IPS-20b (cell line): ENCODE measurements at regions not wholly inside any gene's neighbourhood (a gene's known extent, or its start where the extent isn't known, plus 50 kb on each side); places are given as distances from the start of the nearest gene placed in this dataset.

ENCODE experiments used
- H3K27ac ChIP-seq: one replicate; pipeline ENCODE4 v1.5.1; 2013; ENCODE audit warnings: low read length
- H3K27me3 ChIP-seq: 2 replicates; pipeline ENCODE4 v1.6.1; 2013; ENCODE audit warnings: mild to moderate bottlenecking, low read length, inconsistent platforms; ENCODE audit not compliant: insufficient read depth
- H3K36me3 ChIP-seq: 2 replicates; pipeline ENCODE4 v1.6.1; 2013; ENCODE audit warnings: low read depth, mild to moderate bottlenecking, inconsistent platforms, low read length, moderate library complexity; ENCODE audit not compliant: insufficient read depth
- H3K4me1 ChIP-seq: 2 replicates; pipeline ENCODE4 v1.6.1; 2013; ENCODE audit warnings: mild to moderate bottlenecking, control low read depth, inconsistent platforms, low read length, moderate library complexity; ENCODE audit not compliant: insufficient read depth
- H3K4me3 ChIP-seq: 2 replicates; pipeline ENCODE4 v1.5.1; 2013; ENCODE audit warnings: mild to moderate bottlenecking, low read length, inconsistent platforms
- H3K9ac ChIP-seq: 2 replicates; pipeline ENCODE4 v1.6.1; 2013; ENCODE audit warnings: low read depth, mild to moderate bottlenecking, inconsistent platforms, low read length, moderate library complexity
- H3K9me3 ChIP-seq: 2 replicates; pipeline ENCODE4 v1.6.1; 2013; ENCODE audit warnings: mild to moderate bottlenecking, low read depth, low read length, inconsistent platforms; ENCODE audit not compliant: insufficient read depth

DNA sequence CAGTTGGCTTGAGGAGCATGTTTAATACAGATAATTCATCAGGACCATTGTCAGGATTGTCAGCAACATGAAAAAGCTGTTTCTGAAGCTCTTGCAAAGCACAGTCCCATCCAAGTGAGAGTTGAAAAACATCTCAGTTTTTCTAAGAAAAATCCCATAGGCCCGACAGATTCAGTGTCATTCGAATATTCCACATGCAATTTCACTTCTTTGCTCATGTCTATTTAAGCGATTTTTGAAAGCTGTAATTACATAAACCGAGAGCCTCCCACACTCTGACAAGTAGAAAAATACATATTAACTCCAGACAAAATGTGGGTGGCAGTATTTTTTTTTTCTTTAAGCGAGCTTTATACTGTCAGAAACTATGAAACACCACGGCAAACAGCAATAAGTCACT lies 134.7 kb upstream of the GALNT5 start:
- no peaks in the 10 kb centered on the region for H3K4me1 ChIP-seq
- H3K9ac ChIP-seq = no peak overlapping the region
- no peaks in the 10 kb centered on the region for H3K9me3 ChIP-seq
- H3K4me3 ChIP-seq = no peak overlapping the region
- H3K27ac ChIP-seq = no peak overlapping the region
- H3K27me3 ChIP-seq = no peaks in the 10 kb centered on the region
- no peaks in the 10 kb centered on the region for H3K36me3 ChIP-seq

DNA sequence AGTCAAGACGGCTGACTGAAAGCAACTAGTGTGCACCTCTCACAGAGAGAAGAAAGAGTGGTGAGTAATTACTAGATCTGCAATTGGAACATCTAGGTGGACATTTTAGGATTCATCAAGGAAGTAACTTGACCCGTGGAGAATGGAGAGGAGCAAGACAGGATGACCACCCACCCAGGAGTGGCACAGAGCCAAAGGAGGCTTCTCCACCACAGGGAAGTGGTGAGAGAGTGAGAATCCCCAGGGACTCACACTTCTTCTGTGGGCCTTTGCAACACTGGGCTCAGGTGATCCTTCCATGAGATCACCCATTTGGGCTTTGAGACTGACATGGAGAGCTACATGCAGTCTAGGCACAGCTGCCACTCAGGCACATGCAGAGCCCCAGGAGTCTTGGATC lies 132.8 kb upstream of the GALNT5 start:
- Histone ChIP-seq H3K27me3 (no peaks in the 10 kb centered on the region), H3K4me1 (no peaks in the 10 kb centered on the region), H3K9ac (no peak overlapping the region), H3K9me3 (no peaks in the 10 kb centered on the region), H3K4me3 (no peak overlapping the region), H3K27ac (no peak overlapping the region), H3K36me3 (no peaks in the 10 kb centered on the region)

DNA sequence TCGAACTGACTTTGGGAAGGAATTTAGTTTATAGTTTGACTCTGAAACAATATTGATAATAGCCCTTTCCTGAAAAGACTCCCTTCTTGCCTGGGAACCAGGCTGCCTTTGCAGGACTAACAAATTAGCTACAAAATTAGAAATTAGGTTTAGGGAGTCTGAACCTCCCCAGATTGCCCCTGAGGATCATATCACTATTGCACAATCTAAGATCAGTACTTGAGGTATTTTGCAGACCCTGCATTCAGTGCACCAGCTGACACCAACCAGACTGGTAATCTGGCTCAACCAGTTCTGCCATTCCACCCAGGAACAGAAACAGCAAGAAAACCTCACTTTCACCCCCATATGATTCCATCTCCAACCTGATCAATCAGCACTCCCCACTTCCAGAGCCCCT lies 131.8 kb upstream of the GALNT5 start:
- H3K27ac ChIP-seq = no peak overlapping the region
- no peaks in the 10 kb centered on the region for H3K4me1 ChIP-seq
- no peaks in the 10 kb centered on the region for H3K27me3 ChIP-seq
- no peaks in the 10 kb centered on the region for H3K36me3 ChIP-seq
- H3K4me3 ChIP-seq = no peak overlapping the region
- no peak overlapping the region for H3K9ac ChIP-seq
- H3K9me3 ChIP-seq = no peaks in the 10 kb centered on the region

DNA sequence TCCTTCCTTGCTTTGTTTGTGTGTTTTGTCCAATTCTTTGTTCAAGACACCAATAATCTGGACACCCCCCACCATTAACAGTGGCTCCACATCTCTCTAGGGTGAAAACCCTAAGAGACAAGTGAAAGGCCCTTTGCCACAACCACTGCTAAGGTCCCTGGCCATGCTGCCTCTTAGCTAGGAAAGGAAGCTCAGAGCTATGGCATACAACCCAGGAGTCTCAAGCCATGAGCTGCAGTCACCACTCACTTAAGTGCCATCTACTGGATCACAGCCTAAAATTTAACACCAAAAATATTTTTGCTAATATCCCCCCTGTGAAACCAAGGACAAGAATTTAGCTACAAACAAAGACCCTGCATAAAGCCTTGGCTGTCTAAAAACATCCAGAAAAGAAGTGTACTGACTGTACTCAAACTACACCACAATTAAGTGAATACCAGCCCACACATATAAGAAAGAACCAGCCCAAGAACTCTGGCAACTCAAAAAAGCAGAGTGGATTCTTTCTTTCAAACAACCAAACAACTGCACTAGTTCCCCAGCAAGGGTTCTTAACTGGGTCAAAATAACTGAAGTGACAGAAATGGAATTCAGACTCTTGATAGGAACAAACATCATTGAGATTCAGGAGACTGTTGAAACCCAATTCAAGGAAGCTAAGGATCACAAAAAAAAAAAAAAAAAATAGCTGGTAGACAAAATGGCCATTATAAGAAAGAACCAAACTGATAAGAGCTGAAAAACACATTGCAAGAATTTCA lies 130.1 kb upstream of the GALNT5 start:
- Histone ChIP-seq H3K9me3 (no peaks in the 10 kb centered on the region), H3K4me1 (no peaks in the 10 kb centered on the region), H3K9ac (no peak overlapping the region), H3K27me3 (no peaks in the 10 kb centered on the region), H3K4me3 (no peak overlapping the region), H3K27ac (no peak overlapping the region), H3K36me3 (no peaks in the 10 kb centered on the region)

DNA sequence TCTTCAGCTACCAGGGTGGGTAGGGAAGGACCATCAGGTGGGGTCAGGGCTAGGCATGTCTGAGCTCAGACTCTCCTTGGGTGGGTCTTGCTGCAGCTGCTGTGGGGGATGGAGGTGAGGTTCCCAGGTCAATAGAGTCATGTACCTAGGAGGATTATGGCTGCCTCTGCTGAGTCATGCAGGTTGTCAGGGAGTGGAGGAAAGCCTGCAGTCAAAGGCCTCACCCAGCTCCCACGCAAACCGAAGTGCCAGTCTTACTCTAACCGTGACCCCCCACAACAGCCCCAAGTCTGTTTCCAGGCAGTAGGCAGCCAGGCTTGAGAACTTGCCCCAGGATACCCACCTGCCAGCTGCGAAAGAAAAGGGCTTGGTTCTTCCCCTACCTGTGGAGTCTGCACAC lies 113.6 kb upstream of the GALNT5 start:
- H3K9me3 ChIP-seq = no peaks in the 10 kb centered on the region
- no peaks in the 10 kb centered on the region for H3K27me3 ChIP-seq
- no peak overlapping the region for H3K9ac ChIP-seq
- no peaks in the 10 kb centered on the region for H3K36me3 ChIP-seq
- no peak overlapping the region for H3K27ac ChIP-seq
- H3K4me3 ChIP-seq = no peak overlapping the region
- H3K4me1 ChIP-seq = no peaks in the 10 kb centered on the region

DNA sequence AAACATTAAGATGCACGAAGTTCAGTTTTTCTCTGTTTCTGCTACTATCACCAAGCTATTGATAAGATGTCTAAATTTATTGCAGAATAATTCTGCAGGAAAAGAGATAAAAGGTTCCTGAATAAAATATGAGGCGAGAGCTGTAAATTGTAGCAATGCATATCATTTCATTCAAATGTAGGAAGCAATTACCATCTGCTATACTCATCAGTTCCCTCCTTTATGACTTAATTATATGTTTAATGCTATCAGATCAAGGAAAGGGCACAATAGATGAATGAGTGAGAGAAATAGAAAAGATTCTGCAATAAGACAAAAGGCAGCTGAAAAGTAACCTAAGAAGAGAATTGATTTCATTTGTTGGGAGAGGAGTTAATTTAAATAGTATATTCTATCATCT lies 108.2 kb upstream of the GALNT5 start:
- H3K27ac ChIP-seq = no peak overlapping the region
- H3K27me3 ChIP-seq = no peaks in the 10 kb centered on the region
- no peaks in the 10 kb centered on the region for H3K4me1 ChIP-seq
- H3K9ac ChIP-seq = no peak overlapping the region
- no peaks in the 10 kb centered on the region for H3K36me3 ChIP-seq
- H3K9me3 ChIP-seq = no peaks in the 10 kb centered on the region
- no peak overlapping the region for H3K4me3 ChIP-seq

DNA sequence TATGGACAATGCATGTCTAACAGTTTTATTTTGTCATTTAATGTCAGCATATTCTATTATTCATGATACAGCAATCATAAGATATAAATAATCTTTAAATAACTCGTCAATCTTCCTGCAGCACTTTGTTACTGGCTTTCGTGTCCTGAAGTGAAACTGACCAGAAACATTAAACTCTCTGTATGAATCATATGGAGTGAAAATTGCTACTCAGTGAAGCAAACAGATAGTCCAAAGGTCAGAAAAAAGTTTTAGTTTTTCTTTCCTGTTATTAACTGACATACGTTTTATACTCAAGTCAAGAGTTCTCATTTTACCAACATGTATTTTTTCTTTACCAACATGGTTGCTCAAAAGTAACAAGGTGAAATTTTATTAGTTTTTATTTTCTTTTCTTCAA lies 106.8 kb upstream of the GALNT5 start:
- no peak overlapping the region for H3K4me3 ChIP-seq
- H3K9me3 ChIP-seq = no peaks in the 10 kb centered on the region
- no peak overlapping the region for H3K27ac ChIP-seq
- no peak overlapping the region for H3K9ac ChIP-seq
- H3K27me3 ChIP-seq = no peaks in the 10 kb centered on the region
- H3K4me1 ChIP-seq = no peaks in the 10 kb centered on the region
- H3K36me3 ChIP-seq = no peaks in the 10 kb centered on the region

DNA sequence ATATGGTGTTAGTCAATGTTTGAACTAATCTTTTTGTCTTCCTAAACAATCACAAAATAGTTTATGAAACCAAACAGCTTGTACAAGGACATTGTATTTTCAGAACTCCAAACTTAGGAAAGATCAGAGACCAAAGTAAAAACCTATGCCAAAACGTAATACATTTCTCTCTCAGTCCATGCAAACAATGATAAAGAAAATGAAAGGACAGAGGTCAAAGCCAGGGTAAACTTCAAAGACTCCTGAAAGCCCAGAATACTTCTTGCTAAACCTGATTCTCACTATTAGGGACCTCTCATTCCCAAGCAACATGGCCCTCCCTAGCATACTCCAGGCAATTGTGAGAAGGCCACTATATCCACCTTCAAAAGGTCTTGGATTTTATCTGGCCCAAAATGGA lies 105.1 kb upstream of the GALNT5 start:
- no peak overlapping the region for H3K9ac ChIP-seq
- H3K36me3 ChIP-seq = no peaks in the 10 kb centered on the region
- no peaks in the 10 kb centered on the region for H3K27me3 ChIP-seq
- no peak overlapping the region for H3K4me3 ChIP-seq
- H3K27ac ChIP-seq = no peak overlapping the region
- H3K9me3 ChIP-seq = no peaks in the 10 kb centered on the region
- H3K4me1 ChIP-seq = no peaks in the 10 kb centered on the region

DNA sequence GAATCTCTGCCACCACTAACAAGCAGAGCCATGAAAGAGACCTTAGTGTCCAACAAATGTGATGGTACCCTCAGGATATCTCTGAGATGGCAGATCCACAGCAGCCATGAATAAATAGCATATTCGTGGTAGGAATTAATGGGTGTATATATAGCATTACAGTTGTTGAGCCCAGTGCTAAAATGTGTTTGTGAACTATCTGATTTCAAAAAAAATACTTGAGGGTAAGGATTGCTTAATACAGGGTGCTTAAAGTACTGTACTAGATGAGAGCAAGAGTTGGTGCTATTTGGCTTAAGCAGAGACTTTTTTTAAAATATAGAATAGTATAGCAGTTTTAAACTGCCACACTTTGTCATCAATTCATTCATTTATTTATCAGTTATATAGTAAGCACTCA lies 101.5 kb upstream of the GALNT5 start:
- Histone ChIP-seq H3K9me3 (no peaks in the 10 kb centered on the region), H3K27ac (no peak overlapping the region)

DNA sequence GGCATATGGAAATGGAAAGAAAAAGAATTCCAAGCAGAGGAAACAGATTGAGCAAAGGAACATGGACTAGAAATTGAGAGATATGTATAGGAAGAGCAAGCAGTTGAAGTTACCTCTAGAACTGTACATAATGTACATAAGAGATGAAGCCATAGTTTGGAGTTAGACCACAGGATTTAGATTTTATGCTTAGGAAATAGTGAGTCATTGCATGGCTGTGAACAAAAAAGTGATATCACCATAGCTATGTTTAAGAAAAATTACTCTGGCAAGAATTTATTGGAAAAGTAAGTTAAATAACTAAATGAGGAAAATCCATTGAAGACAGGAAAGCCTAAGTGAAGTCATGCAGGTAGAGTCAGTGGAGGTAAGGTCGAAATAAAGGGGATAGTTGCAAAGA lies 99.4 kb upstream of the GALNT5 start:
- Histone ChIP-seq H3K36me3 (no peaks in the 10 kb centered on the region), H3K27me3 (no peaks in the 10 kb centered on the region), H3K4me3 (no peak overlapping the region), H3K9ac (no peak overlapping the region), H3K27ac (no peak overlapping the region), H3K4me1 (no peaks in the 10 kb centered on the region), H3K9me3 (no peaks in the 10 kb centered on the region)

More for the DNA sequence above, 101.5 kb upstream of the GALNT5 start:
- no peak overlapping the region for H3K9ac ChIP-seq
- no peaks in the 10 kb centered on the region for H3K27me3 ChIP-seq
- no peaks in the 10 kb centered on the region for H3K36me3 ChIP-seq
- H3K4me1 ChIP-seq = no peaks in the 10 kb centered on the region
- no peak overlapping the region for H3K4me3 ChIP-seq

DNA sequence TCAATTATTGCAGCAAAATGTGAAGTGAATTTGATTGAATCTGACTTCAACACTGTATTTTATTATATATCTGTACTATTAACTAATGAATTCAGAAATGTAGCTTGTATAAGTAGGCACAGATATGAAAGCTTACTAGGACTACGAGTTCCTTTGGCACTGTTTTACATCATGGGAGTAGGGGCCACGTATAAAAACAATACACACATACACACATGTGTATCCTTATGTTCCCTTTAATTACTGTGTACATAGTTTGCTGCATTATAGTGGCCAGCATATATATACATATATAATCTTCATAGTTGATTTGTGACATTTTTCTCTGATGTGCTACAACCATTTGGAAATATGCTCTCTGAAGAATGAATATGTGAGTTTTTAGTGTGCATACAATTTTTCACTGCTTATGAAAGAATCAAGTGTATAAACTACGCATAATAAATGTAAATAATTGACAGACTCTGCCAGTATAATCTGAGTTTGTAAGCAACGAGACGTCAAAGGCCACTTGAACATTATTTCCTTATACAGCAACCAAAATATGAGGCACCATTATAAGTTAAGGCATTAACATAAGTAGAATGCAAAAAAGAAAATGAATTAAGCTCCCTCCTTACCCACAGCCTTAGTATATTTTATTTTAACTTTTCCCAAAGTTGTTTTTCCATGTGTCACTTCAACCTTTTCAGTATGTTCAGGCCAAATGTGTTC lies 98.1 kb upstream of the GALNT5 start:
- no peak overlapping the region for H3K27ac ChIP-seq
- H3K36me3 ChIP-seq = no peaks in the 10 kb centered on the region
- H3K9me3 ChIP-seq = no peaks in the 10 kb centered on the region
- H3K4me1 ChIP-seq = no peaks in the 10 kb centered on the region
- H3K27me3 ChIP-seq = no peaks in the 10 kb centered on the region
- no peak overlapping the region for H3K4me3 ChIP-seq
- no peak overlapping the region for H3K9ac ChIP-seq

DNA sequence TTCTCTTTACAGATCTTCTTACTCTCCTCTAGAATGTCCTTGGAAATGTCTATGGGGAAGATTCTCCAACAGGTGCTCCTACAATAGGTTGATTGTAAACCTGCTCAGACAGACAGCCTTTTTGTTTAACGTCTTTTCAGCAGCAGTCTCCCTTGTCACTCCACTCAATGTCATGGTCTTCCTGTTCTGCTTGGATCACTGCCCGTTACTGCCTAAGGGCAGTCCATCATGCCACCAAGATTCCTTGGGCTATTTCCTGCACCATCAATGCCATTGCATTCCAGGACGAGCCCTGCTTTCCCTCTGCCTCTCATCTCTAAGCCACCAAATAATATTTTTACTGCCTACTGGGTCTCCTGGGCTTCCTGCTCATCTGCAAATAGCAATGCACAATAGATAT lies 97.4 kb upstream of the GALNT5 start:
- no peaks in the 10 kb centered on the region for H3K36me3 ChIP-seq

More for the DNA sequence above, 97.4 kb upstream of the GALNT5 start:
- Histone ChIP-seq H3K9me3 (no peaks in the 10 kb centered on the region; the same call in 1 of the 2 replicates), H3K4me1 (no peaks in the 10 kb centered on the region), H3K27me3 (no peaks in the 10 kb centered on the region), H3K4me3 (no peak overlapping the region), H3K27ac (no peak overlapping the region), H3K9ac (no peak overlapping the region)
